GM23248 (cell line): ENCODE measurements at regions not wholly inside any gene's neighbourhood (a gene's known extent, or its start where the extent isn't known, plus 50 kb on each side); places are given as distances from the start of the nearest gene placed in this dataset.
A peak's percentile ranks its signal among the peaks of the same experiment; 100 is the strongest.

ENCODE experiments used
- DNase-seq: peaks from one replicate; pipeline ENCODE4 v3.0.0-alpha.2; 2015
- H2AFZ ChIP-seq: fragments of 200-600 bp; sonication (generic); 2 replicates; pipeline ENCODE4 v1.6.1; 2016; ENCODE audit warnings: antibody characterized with exemption
- H3F3A ChIP-seq: fragments of 200-600 bp; sonication (generic); 2 replicates; pipeline ENCODE4 v1.6.1; 2016; ENCODE audit warnings: mild to moderate bottlenecking, antibody characterized with exemption, mixed run types; ENCODE audit not compliant: insufficient read depth
- H3K27ac ChIP-seq: fragments of 200-600 bp; sonication (generic); 2 replicates; pipeline ENCODE4 v1.5.1; 2016; ENCODE audit warnings: mild to moderate bottlenecking
- H3K27me3 ChIP-seq: fragments of 200-600 bp; sonication (generic); replicated peaks from 2 replicates; pipeline ENCODE4 v1.6.1; 2016; ENCODE audit warnings: mild to moderate bottlenecking; ENCODE audit not compliant: insufficient read depth
- H3K36me3 ChIP-seq: fragments of 200-600 bp; sonication (generic); 2 replicates; pipeline ENCODE4 v1.6.1; 2016; ENCODE audit warnings: low read depth, mild to moderate bottlenecking
- H3K4me1 ChIP-seq: fragments of 200-600 bp; sonication (generic); 2 replicates; pipeline ENCODE4 v1.6.1; 2016; ENCODE audit warnings: mild to moderate bottlenecking; ENCODE audit not compliant: insufficient read depth
- H3K4me2 ChIP-seq: fragments of 200-600 bp; sonication (generic); one replicate; pipeline ENCODE4 v1.6.1; 2016; ENCODE audit warnings: mild to moderate bottlenecking; ENCODE audit not compliant: unreplicated experiment
- H3K4me3 ChIP-seq: fragments of 200-600 bp; sonication (generic); 2 replicates; pipeline ENCODE4 v1.5.1; 2016; ENCODE audit warnings: mild to moderate bottlenecking
- H3K79me2 ChIP-seq: fragments of 200-600 bp; sonication (generic); 2 replicates; pipeline ENCODE4 v1.6.1; 2016; ENCODE audit warnings: mild to moderate bottlenecking; ENCODE audit not compliant: insufficient read depth
- H3K9ac ChIP-seq: fragments of 200-600 bp; sonication (generic); 2 replicates; pipeline ENCODE4 v1.6.1; 2016; ENCODE audit warnings: mild to moderate bottlenecking
- H3K9me2 ChIP-seq: fragments of 200-600 bp; sonication (generic); 2 replicates; pipeline ENCODE4 v1.6.1; 2016; ENCODE audit warnings: mixed run types, mild to moderate bottlenecking, moderate library complexity; ENCODE audit not compliant: insufficient read depth
- H3K9me3 ChIP-seq: fragments of 200-600 bp; sonication (generic); one replicate; pipeline ENCODE4 v1.6.1; 2017; ENCODE audit warnings: low read depth
- H4K20me1 ChIP-seq: fragments of 200-600 bp; sonication (generic); 2 replicates; pipeline ENCODE4 v1.6.0; 2016; ENCODE audit not compliant: insufficient read depth
- EZH2 ChIP-seq: fragments of 200-600 bp; sonication (generic); IDR thresholded peaks from 2 replicates; pipeline ENCODE4 v1.6.1; 2018; ENCODE audit warnings: antibody characterized with exemption, mild to moderate bottlenecking; ENCODE audit not compliant: insufficient read depth, poor library complexity, severe bottlenecking
- EZH2phosphoT487 ChIP-seq: fragments of 200-600 bp; sonication (generic); IDR thresholded peaks from 2 replicates; pipeline ENCODE4 v1.6.1; 2018; ENCODE audit warnings: antibody characterized with exemption, moderate library complexity, mild to moderate bottlenecking, low read depth; ENCODE audit not compliant: insufficient read depth
- WGBS, 2 experiments: methylation state at CpG; one replicate each; pipeline ENCODE4 v1.1.6; 2015 to 2017; ENCODE audit warnings: low lambda C conversion rate in 2 of 2, low coverage in 1 of 2; ENCODE audit errors: missing lambda C conversion rate in 2 of 2; 5-methylcytosine and 5-hydroxymethylcytosine counted together
- in situ Hi-C: fragments of 300-500 bp; cut with MboI; formaldehyde crosslinking; loops from 2 replicates; pipeline ENCODE4 v1.15.0; 2020

DNA sequence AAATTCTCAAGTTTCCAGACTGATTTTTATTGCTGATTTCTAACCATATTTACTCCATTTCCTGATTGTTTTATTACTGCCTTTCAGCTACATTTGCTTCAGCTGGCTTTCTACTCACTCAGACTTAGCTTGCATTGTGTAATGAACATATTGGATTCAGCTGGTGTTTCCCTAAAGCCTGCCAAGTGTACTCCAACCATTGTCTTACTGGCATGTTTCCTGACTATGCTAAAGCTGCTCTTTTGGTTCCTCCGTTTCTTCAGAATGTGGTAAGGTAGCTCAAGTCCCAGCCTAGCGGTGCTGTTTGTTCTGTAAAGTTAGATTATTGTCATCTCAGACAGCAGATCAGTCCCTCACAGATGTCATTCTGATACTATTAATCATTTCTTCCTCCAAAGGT is 53.1 kb upstream of the GLRA2 start:
- Histone ChIP-seq H3K4me1 (no peaks in the 10 kb centered on the region), H2AFZ (no peak overlapping the region), H3K79me2 (no peaks in the 10 kb centered on the region), H4K20me1 (no peaks in the 10 kb centered on the region), H3K36me3 (no peaks in the 10 kb centered on the region), H3K27ac (no peak overlapping the region), H3K4me2 (no peak overlapping the region), H3K4me3 (no peak overlapping the region), H3K27me3 (no peaks in the 10 kb centered on the region), H3F3A (no peaks in the 10 kb centered on the region), H3K9me2 (no peaks in the 10 kb centered on the region), H3K9me3 (no peaks in the 10 kb centered on the region), H3K9ac (no peak overlapping the region)
- DNase-seq: peak; percentile 49
- no peak for TF ChIP-seq EZH2phosphoT487
- no peak for TF ChIP-seq EZH2
- 0% methylated on average over 2 of the region's 2 CpGs; no CpG with 5 or more reads in 1 of the 2 experiments for WGBS, 2 experiments
- in situ Hi-C loops: no loop called here

DNA sequence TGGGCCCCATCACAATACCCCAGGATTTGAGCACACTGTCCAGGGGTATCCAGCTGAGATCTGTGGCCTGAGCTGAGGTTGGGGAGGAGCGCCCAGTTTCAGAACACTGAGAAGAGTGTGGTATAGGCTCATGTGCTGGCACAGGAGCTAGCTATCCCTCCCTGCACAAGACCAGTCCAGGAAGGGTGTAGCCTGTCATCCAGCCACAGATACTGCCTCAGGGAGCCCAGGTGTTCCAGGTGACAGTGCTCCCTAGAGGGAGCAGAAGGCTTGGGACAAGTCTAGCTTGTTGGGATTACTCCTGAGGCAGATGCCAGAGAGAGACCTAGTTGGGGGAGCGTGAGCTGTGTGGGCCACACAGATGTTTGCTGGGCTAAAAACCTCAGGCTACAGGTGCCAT is 79.6 kb upstream of the GLRA2 start:
- in situ Hi-C loops: no loop called here
- TF ChIP-seq EZH2phosphoT487: no peak
- no peak for TF ChIP-seq EZH2

DNA sequence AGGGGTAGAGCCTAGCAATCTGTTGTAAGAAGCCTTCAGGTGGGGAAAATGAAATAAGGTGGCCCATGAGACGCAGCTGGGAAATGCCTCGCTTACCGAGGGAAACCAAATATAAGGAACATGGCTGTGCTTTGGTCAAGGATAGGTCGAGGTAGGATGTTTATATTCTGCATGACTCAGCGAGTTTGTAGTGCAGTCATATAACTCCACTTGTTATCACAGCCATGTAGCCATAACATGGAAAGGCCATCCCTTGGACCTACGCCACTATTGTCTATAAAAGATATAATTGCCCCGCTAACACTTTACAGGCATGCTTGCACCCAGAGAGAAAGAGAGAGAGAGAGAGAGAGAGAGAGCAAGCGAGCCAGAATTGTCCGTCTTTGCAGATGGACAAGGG is 80.9 kb upstream of the GLRA2 start:
- no peak for DNase-seq
- H3K4me1 ChIP-seq: no peaks in the 10 kb centered on the region
- WGBS, 2 experiments: 47 to 51% methylated on average over 8 to 9 of the region's 9 CpGs
- no peaks in the 10 kb centered on the region for H3K36me3 ChIP-seq
- no peak overlapping the region for H3K27ac ChIP-seq
- H3K9ac ChIP-seq: no peak overlapping the region
- H3F3A ChIP-seq: no peaks in the 10 kb centered on the region
- no peak overlapping the region for H3K4me3 ChIP-seq
- no peaks in the 10 kb centered on the region for H4K20me1 ChIP-seq
- H3K79me2 ChIP-seq: no peaks in the 10 kb centered on the region
- H3K9me3 ChIP-seq: no peaks in the 10 kb centered on the region
- H3K4me2 ChIP-seq: no peak overlapping the region
- in situ Hi-C loops: no loop called here
- no peak overlapping the region for H2AFZ ChIP-seq
- H3K27me3 ChIP-seq: no peaks in the 10 kb centered on the region
- H3K9me2 ChIP-seq: no peaks in the 10 kb centered on the region
- no peak for TF ChIP-seq EZH2phosphoT487

More for the DNA sequence above, 79.6 kb upstream of the GLRA2 start:
- Histone ChIP-seq H3K9ac (no peak overlapping the region), H3K27me3 (no peaks in the 10 kb centered on the region), H3K4me3 (no peak overlapping the region), H4K20me1 (no peaks in the 10 kb centered on the region), H3K36me3 (no peaks in the 10 kb centered on the region), H3K79me2 (no peaks in the 10 kb centered on the region), H3K9me2 (no peaks in the 10 kb centered on the region), H3K27ac (no peak overlapping the region), H3K9me3 (no peaks in the 10 kb centered on the region), H2AFZ (no peak overlapping the region), H3K4me2 (no peak overlapping the region), H3K4me1 (no peaks in the 10 kb centered on the region), H3F3A (no peaks in the 10 kb centered on the region)
- no peak for DNase-seq
- WGBS, 2 experiments: 0 to 33% methylated on average over 1 of the region's 2 CpGs

DNA sequence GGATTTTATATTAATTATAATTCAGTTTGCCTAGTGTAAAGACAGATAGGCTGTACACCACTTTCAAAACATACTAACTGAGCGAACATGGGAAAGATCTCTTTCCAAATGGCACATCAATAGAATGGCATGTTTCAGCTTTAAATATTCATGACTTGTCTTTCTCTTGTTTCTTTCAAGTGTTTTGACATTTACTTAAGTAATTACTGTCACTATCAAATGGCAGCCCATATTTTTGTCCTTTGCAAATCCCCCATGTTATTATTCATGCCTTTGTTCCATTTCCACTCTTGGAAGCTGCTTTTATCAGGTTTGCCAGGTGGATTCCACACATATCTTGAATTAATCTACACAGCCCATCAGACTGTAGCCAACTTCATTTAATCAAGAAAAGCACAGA is 89.2 kb upstream of the GLRA2 start:
- H3K9me2 ChIP-seq: no peaks in the 10 kb centered on the region
- no peak overlapping the region for H3K9ac ChIP-seq
- H3F3A ChIP-seq: no peaks in the 10 kb centered on the region
- TF ChIP-seq EZH2: no peak
- no peak for TF ChIP-seq EZH2phosphoT487
- DNase-seq: no peak
- no peaks in the 10 kb centered on the region for H3K27me3 ChIP-seq
- no peak overlapping the region for H3K4me2 ChIP-seq
- 13 to 17% methylated on average over 1 of the region's 1 CpG for WGBS, 2 experiments
- H3K9me3 ChIP-seq: no peaks in the 10 kb centered on the region
- H3K4me3 ChIP-seq: no peak overlapping the region
- H3K36me3 ChIP-seq: no peaks in the 10 kb centered on the region
- H2AFZ ChIP-seq: no peak overlapping the region
- H3K79me2 ChIP-seq: no peaks in the 10 kb centered on the region
- H3K27ac ChIP-seq: no peak overlapping the region
- H4K20me1 ChIP-seq: no peaks in the 10 kb centered on the region
- in situ Hi-C loops: no loop called here
- no peaks in the 10 kb centered on the region for H3K4me1 ChIP-seq

DNA sequence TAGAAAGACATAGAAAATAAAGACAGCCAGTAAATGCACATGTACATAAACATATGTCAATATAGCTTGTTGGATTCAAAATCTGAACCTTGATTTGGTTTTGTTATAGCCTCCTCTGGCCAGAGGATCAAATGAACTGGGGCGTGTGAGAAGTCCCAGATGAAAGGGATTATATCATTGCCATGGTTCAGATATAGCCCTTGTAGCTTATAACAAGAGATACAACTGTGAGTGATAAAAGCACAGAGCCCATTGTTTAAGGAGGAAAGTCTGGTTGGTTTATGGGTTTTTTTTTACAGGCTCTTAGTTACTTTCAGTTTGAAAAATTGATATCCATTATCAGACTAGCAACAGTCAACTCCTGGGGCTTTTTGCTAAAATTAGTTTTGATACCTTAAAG is 101.7 kb upstream of the GLRA2 start:
- Histone ChIP-seq H3K27me3 (no peaks in the 10 kb centered on the region), H4K20me1 (no peaks in the 10 kb centered on the region), H3K36me3 (no peaks in the 10 kb centered on the region), H3F3A (no peaks in the 10 kb centered on the region), H3K27ac (no peak overlapping the region), H3K9me3 (no peaks in the 10 kb centered on the region), H3K9ac (no peak overlapping the region), H3K4me3 (no peak overlapping the region), H2AFZ (no peak overlapping the region), H3K4me2 (no peak overlapping the region), H3K9me2 (no peaks in the 10 kb centered on the region), H3K4me1 (no peaks in the 10 kb centered on the region), H3K79me2 (no peaks in the 10 kb centered on the region)
- TF ChIP-seq EZH2: no peak
- TF ChIP-seq EZH2phosphoT487: no peak
- WGBS, 2 experiments: 0 to 5% methylated on average over 1 of the region's 1 CpG
- DNase-seq: no peak
- in situ Hi-C loops: no loop called here
